ENCODE measurements at regions not wholly inside any gene's neighbourhood (a gene's known extent, or its start where the extent isn't known, plus 50 kb on each side); places are given as distances from the start of the nearest gene placed in this dataset.

DNA sequence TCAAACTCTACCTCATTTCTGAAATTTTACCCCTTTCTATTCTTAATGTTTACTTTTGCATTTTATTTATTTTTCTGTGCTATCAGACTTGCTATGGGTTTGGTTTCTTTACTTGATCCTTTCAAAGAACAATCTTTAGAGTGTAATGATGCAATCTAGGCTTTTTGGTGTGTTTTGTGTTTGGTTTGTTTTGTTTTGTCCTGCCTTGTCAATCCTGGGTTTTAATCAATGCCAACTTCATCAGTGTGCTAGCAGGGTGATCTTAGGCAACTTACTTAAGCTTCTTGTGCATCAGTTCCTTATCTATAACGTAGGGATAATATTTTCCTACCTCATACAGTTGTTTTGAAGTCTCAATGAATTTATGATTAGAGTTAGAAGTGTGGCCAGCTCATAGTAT is 350.4 kb downstream of the NR4A2 start:
- Histone ChIP-seq H3K27me3 (ENCODE audit: control insufficient read depth, insufficient read depth, low read length) (no peaks in the 10 kb centered on the region), H3K4me1 (ENCODE audit: control insufficient read depth, extremely low read depth, insufficient read depth, low read length) (no peaks in the 10 kb centered on the region), H3K4me3 (replicated peaks in 1 of 4; ENCODE audit: control extremely low read depth in 1 of 4, insufficient read depth in 1 of 4, low read depth in 3 of 4, low read length in 4 of 4) (no peak overlapping the region), H2AFZ (ENCODE audit: low read length) (no peak overlapping the region), H3K9ac (ENCODE audit: insufficient read depth, low read length) (no peak overlapping the region), H3K79me2 (ENCODE audit: control insufficient read depth, insufficient read depth, low read length) (no peaks in the 10 kb centered on the region), H3K9me3 (ENCODE audit: control insufficient read depth, insufficient read depth, low read depth, low read length) (no peaks in the 10 kb centered on the region), H3K27ac (ENCODE audit: insufficient read depth, low read length) (no peak overlapping the region), H4K20me1 (ENCODE audit: control insufficient read depth, extremely low read depth, insufficient read depth, low read length) (no peaks in the 10 kb centered on the region), H3K36me3 (ENCODE audit: control insufficient read depth, insufficient read depth, low read length) (no peaks in the 10 kb centered on the region), H3K4me2 (ENCODE audit: extremely low read depth, insufficient read depth, low read length) (no peak overlapping the region)
- TF ChIP-seq EZH2 (IDR thresholded peaks at IDR 0.05; ENCODE audit: low read length, missing control alignments), result no peak
- TF ChIP-seq, protein P1, sequence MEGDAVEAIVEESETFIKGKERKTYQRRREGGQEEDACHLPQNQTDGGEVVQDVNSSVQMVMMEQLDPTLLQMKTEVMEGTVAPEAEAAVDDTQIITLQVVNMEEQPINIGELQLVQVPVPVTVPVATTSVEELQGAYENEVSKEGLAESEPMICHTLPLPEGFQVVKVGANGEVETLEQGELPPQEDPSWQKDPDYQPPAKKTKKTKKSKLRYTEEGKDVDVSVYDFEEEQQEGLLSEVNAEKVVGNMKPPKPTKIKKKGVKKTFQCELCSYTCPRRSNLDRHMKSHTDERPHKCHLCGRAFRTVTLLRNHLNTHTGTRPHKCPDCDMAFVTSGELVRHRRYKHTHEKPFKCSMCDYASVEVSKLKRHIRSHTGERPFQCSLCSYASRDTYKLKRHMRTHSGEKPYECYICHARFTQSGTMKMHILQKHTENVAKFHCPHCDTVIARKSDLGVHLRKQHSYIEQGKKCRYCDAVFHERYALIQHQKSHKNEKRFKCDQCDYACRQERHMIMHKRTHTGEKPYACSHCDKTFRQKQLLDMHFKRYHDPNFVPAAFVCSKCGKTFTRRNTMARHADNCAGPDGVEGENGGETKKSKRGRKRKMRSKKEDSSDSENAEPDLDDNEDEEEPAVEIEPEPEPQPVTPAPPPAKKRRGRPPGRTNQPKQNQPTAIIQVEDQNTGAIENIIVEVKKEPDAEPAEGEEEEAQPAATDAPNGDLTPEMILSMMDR (conservative IDR thresholded peaks at IDR 0.05 in 1 of 2, IDR thresholded peaks at IDR 0.05 in 1 of 2; ENCODE audit: low read depth in 1 of 2, low read length in 2 of 2), result no peak
- DNase-seq (ENCODE audit: low read depth in 2 of 2), result no peak

DNA sequence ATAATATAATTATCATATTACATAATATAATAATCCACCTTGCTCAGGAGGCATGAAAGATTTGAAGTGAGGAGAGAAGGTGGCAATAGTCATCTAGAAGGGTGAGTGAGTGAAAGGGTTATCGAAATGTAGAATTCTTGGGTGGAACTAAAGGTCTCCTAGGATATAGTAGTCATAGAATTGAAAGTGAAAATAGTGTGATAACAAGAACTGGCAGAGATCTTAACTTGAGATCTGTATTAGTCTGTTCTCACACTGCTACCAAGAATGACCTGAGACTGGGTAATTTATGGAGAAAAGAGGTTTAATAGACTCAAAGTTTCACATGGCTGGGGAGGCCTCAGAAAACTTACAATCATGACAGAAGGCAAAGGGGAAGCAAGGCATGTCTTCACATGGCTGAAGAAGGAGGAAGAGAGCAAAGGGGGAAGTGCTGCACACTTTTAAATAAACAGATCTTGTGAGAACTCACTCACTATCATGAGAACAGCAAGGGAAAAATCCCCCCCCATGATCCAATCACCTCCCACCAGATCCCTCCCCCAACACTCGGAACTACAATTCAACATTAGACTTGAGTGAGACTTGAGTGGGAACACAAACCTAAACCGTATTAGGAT is 351.5 kb downstream of the NR4A2 start:
- H3K79me2 ChIP-seq (ENCODE audit: control insufficient read depth, insufficient read depth, low read length), result no peaks in the 10 kb centered on the region
- H3K4me3 ChIP-seq (replicated peaks in 1 of 4; ENCODE audit: control extremely low read depth in 1 of 4, insufficient read depth in 1 of 4, low read depth in 3 of 4, low read length in 4 of 4), result no peak overlapping the region
- no peak overlapping the region for H3K27ac ChIP-seq (ENCODE audit: insufficient read depth, low read length)
- no peak overlapping the region for H2AFZ ChIP-seq (ENCODE audit: low read length)
- H4K20me1 ChIP-seq (ENCODE audit: control insufficient read depth, extremely low read depth, insufficient read depth, low read length), result no peaks in the 10 kb centered on the region
- no peak overlapping the region for H3K9ac ChIP-seq (ENCODE audit: insufficient read depth, low read length)
- no peak overlapping the region for H3K4me2 ChIP-seq (ENCODE audit: extremely low read depth, insufficient read depth, low read length)
- H3K9me3 ChIP-seq (ENCODE audit: control insufficient read depth, insufficient read depth, low read depth, low read length), result no peaks in the 10 kb centered on the region
- H3K27me3 ChIP-seq (ENCODE audit: control insufficient read depth, insufficient read depth, low read length), result no peaks in the 10 kb centered on the region
- no peaks in the 10 kb centered on the region for H3K4me1 ChIP-seq (ENCODE audit: control insufficient read depth, extremely low read depth, insufficient read depth, low read length)
- H3K36me3 ChIP-seq (ENCODE audit: control insufficient read depth, insufficient read depth, low read length), result no peaks in the 10 kb centered on the region
- no peak for DNase-seq (ENCODE audit: low read depth in 2 of 2)
- TF ChIP-seq EZH2 (IDR thresholded peaks at IDR 0.05; ENCODE audit: low read length, missing control alignments), result no peak
- TF ChIP-seq, protein P1 (conservative IDR thresholded peaks at IDR 0.05 in 1 of 2, IDR thresholded peaks at IDR 0.05 in 1 of 2; ENCODE audit: low read depth in 1 of 2, low read length in 2 of 2), result no peak

DNA sequence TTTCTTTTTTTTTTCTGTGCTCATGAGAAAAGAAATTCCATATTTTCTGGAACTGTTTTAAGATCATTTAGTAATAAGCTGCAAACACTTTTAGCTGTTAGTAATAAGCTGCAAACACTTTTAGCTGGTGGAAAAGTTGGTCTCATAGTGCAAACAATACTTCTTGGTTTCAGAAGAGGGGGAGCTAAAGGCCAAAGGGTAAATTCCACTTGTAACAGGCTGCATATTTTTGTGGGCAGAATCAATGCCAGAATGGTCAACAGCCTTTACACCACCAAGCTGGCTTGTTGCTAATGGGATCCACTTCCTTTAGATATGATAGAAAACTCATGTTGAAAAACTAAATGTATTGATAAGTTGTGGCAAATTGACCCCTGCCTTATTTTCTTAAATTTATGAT is 356.8 kb downstream of the NR4A2 start:
- DNase-seq (ENCODE audit: low read depth in 2 of 2), result peak in 1 of 2 donors; percentile 55
- Histone ChIP-seq H3K4me3 (replicated peaks in 1 of 4; ENCODE audit: control extremely low read depth in 1 of 4, insufficient read depth in 1 of 4, low read depth in 3 of 4, low read length in 4 of 4) (no peak overlapping the region), H3K4me2 (ENCODE audit: extremely low read depth, insufficient read depth, low read length) (no peak overlapping the region), H3K79me2 (ENCODE audit: control insufficient read depth, insufficient read depth, low read length) (no peaks in the 10 kb centered on the region), H3K36me3 (ENCODE audit: control insufficient read depth, insufficient read depth, low read length) (no peaks in the 10 kb centered on the region), H3K9ac (ENCODE audit: insufficient read depth, low read length) (no peak overlapping the region), H4K20me1 (ENCODE audit: control insufficient read depth, extremely low read depth, insufficient read depth, low read length) (no peaks in the 10 kb centered on the region), H3K27ac (ENCODE audit: insufficient read depth, low read length) (no peak overlapping the region), H3K9me3 (ENCODE audit: control insufficient read depth, insufficient read depth, low read depth, low read length) (no peaks in the 10 kb centered on the region), H3K27me3 (ENCODE audit: control insufficient read depth, insufficient read depth, low read length) (no peaks in the 10 kb centered on the region), H2AFZ (ENCODE audit: low read length) (no peak overlapping the region), H3K4me1 (ENCODE audit: control insufficient read depth, extremely low read depth, insufficient read depth, low read length) (no peaks in the 10 kb centered on the region)
- no peak for TF ChIP-seq EZH2 (IDR thresholded peaks at IDR 0.05; ENCODE audit: low read length, missing control alignments)
- TF ChIP-seq, protein P1 (conservative IDR thresholded peaks at IDR 0.05 in 1 of 2, IDR thresholded peaks at IDR 0.05 in 1 of 2; ENCODE audit: low read depth in 1 of 2, low read length in 2 of 2), result no peak

All from fibroblast of lung (primary cell).